Keratinocyte (primary cell): ENCODE measurements at regions not wholly inside any gene's neighbourhood (a gene's known extent, or its start where the extent isn't known, plus 50 kb on each side); places are given as distances from the start of the nearest gene placed in this dataset.

Experiments used
- DNase-seq: peaks from one replicate; pipeline ENCODE4 v3.0.0-alpha.2; 2011; ENCODE audit warnings: low read depth, missing footprints, low spot score
- FAIRE-seq: peaks from 2 replicates; lab custom pipeline; 2011; peaks lifted over from hg19 to GRCh38; lab: Jason Lieb, UNC
- H2AFZ ChIP-seq: 2 replicates; pipeline ENCODE4 v1.6.0; 2012; ENCODE audit warnings: low read length, control low read depth, inconsistent platforms; ENCODE audit not compliant: control insufficient read depth
- H3K27ac ChIP-seq: 2 replicates; pipeline ENCODE4 v1.5.1; 2011; ENCODE audit warnings: low read length; ENCODE audit not compliant: control insufficient read depth, insufficient read depth
- H3K27me3 ChIP-seq: 3 replicates; pipeline ENCODE4 v1.6.0; 2011; ENCODE audit warnings: low read length; ENCODE audit not compliant: control insufficient read depth, insufficient read depth; ENCODE audit errors: extremely low read depth
- H3K36me3 ChIP-seq, 2 experiments: 2 replicates in 1 of 2; 3 replicates in 1 of 2; pipeline ENCODE4 v1.5.1; 2011; ENCODE audit warnings: low read length in 2 of 2, mild to moderate bottlenecking in 1 of 2; ENCODE audit not compliant: control insufficient read depth in 2 of 2, insufficient read depth in 2 of 2; ENCODE audit errors: extremely low read depth in 1 of 2
- H3K4me1 ChIP-seq: 3 replicates; pipeline ENCODE4 v1.5.1; 2011; ENCODE audit warnings: low read length; ENCODE audit not compliant: control insufficient read depth, insufficient read depth; ENCODE audit errors: extremely low read depth
- H3K4me2 ChIP-seq: 3 replicates; pipeline ENCODE4 v1.6.0; 2011; ENCODE audit warnings: low read depth, low read length; ENCODE audit not compliant: control insufficient read depth, insufficient read depth; ENCODE audit errors: extremely low read depth
- H3K4me3 ChIP-seq, 3 experiments: fragments of 200-600 bp in 1 of 3; sonication (generic) in 1 of 3; 2 replicates in 2 of 3; 3 replicates in 1 of 3; pipeline ENCODE4 v1.5.1; 2011 to 2016; ENCODE audit warnings: low read length in 3 of 3, mild to moderate bottlenecking in 3 of 3, control low read depth in 2 of 3, inconsistent platforms in 1 of 3, low read depth in 1 of 3, mixed read lengths in 1 of 3, mixed run types in 1 of 3, moderate library complexity in 1 of 3; ENCODE audit not compliant: control insufficient read depth in 2 of 3, insufficient read depth in 2 of 3; ENCODE audit errors: extremely low read depth in 1 of 3
- H3K79me2 ChIP-seq: 2 replicates; pipeline ENCODE4 v1.6.0; 2012; ENCODE audit warnings: low read length; ENCODE audit not compliant: control insufficient read depth, insufficient read depth
- H3K9ac ChIP-seq: 3 replicates; pipeline ENCODE4 v1.6.0; 2011; ENCODE audit warnings: low read length; ENCODE audit not compliant: control insufficient read depth, insufficient read depth; ENCODE audit errors: extremely low read depth
- H3K9me1 ChIP-seq: 3 replicates; pipeline ENCODE4 v1.6.0; 2011; ENCODE audit warnings: low read length; ENCODE audit not compliant: control insufficient read depth, insufficient read depth; ENCODE audit errors: extremely low read depth
- H3K9me3 ChIP-seq: 2 replicates; pipeline ENCODE4 v1.5.1; 2012; ENCODE audit warnings: low read depth, low read length; ENCODE audit not compliant: control insufficient read depth
- H4K20me1 ChIP-seq: 3 replicates; pipeline ENCODE4 v1.6.0; 2011; ENCODE audit warnings: low read length; ENCODE audit not compliant: control insufficient read depth, insufficient read depth; ENCODE audit errors: extremely low read depth
- EZH2 ChIP-seq: IDR thresholded peaks from one replicate; pipeline ENCODE4 v1.6.1; 2012; ENCODE audit warnings: inconsistent platforms, mild to moderate bottlenecking, low read length, moderate library complexity
- dilution Hi-C: fragments of 300-500 bp; cut with MboI; formaldehyde crosslinking; loops from one replicate; pipeline ENCODE4 v1.7.0; 2020; ENCODE audit warnings: low sequenced_read_pairs; ENCODE audit not compliant: extremely low pct_ligation_motif_present
- TF ChIP-seq, protein P1 (sequence below), 3 experiments: IDR thresholded peaks in 1 of 3; conservative IDR thresholded peaks in 1 of 3; optimal IDR thresholded peaks in 1 of 3; 2 replicates in 2 of 3; 3 replicates in 1 of 3; pipeline versions ENCODE3 to v1.5.1; 2011; ENCODE audit warnings: low read length in 3 of 3, mild to moderate bottlenecking in 3 of 3, moderate library complexity in 2 of 3, control low read depth in 1 of 3, inconsistent platforms in 1 of 3; ENCODE audit not compliant: insufficient read depth in 2 of 3; ENCODE audit errors: extremely low read depth in 1 of 3

DNA sequence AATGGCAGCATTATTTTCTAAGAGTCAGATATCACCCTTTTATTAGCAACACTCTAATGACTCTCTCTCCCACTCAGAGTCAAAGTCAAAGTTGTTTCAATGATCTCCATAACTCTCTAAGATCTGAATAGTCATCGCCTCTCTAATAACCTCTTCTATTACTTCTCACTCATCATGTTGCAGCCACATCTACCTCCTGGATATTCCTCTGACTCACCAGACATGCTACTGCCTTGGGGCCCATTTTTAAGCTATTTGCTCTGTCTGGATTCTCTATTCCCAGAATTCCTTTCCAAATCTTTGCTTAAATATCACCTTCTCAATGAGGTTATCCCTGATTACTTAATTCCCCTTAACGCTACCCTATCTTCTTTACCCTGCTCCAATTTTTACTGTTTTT is 391.8 kb upstream of the MAGEB16 start:
- dilution Hi-C loops = no loop called here
- no peaks in the 10 kb centered on the region for H4K20me1 ChIP-seq
- H3K79me2 ChIP-seq = no peaks in the 10 kb centered on the region
- no peak overlapping the region for H3K4me2 ChIP-seq
- H3K27me3 ChIP-seq = no peaks in the 10 kb centered on the region
- H3K9me1 ChIP-seq = no peaks in the 10 kb centered on the region
- TF ChIP-seq, protein P1, sequence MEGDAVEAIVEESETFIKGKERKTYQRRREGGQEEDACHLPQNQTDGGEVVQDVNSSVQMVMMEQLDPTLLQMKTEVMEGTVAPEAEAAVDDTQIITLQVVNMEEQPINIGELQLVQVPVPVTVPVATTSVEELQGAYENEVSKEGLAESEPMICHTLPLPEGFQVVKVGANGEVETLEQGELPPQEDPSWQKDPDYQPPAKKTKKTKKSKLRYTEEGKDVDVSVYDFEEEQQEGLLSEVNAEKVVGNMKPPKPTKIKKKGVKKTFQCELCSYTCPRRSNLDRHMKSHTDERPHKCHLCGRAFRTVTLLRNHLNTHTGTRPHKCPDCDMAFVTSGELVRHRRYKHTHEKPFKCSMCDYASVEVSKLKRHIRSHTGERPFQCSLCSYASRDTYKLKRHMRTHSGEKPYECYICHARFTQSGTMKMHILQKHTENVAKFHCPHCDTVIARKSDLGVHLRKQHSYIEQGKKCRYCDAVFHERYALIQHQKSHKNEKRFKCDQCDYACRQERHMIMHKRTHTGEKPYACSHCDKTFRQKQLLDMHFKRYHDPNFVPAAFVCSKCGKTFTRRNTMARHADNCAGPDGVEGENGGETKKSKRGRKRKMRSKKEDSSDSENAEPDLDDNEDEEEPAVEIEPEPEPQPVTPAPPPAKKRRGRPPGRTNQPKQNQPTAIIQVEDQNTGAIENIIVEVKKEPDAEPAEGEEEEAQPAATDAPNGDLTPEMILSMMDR (optimal IDR thresholded peaks at IDR 0.05 in 1 of 3, IDR thresholded peaks at IDR 0.05 in 1 of 3, conservative IDR thresholded peaks at IDR 0.05 in 1 of 3; ENCODE audit: extremely low read depth in 1 of 3, insufficient read depth in 2 of 3, low read length in 3 of 3) = no peak
- no peak for TF ChIP-seq EZH2
- H3K4me3 ChIP-seq = no peak overlapping the region
- no peak for DNase-seq
- no peak overlapping the region for H3K9ac ChIP-seq
- no peak overlapping the region for H3K27ac ChIP-seq
- FAIRE-seq = no peak
- H3K4me1 ChIP-seq = no peaks in the 10 kb centered on the region
- H3K36me3 ChIP-seq = no peaks in the 10 kb centered on the region
- no peaks in the 10 kb centered on the region for H3K9me3 ChIP-seq
- H2AFZ ChIP-seq = no peak overlapping the region

DNA sequence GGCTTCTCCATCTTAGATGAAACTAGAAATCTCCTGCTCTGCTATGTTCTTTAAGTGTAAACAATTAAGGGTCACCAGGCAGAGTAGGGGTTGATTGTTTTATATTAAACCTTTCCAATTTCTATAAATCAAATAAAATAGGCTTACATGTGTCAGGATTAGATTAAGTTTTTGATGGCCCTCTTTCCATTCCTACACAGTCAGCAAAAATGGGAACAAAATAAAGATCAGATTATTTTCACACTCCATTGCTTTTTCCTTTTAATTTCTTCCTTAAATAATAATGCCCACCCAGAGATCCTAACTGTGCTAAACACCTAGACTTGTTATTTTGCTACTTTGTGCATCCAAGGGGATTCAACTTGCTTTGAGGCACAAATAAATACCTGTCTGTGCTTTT is 381.4 kb upstream of the MAGEB16 start:
- TF ChIP-seq EZH2 = no peak
- TF ChIP-seq, protein P1 (optimal IDR thresholded peaks at IDR 0.05 in 1 of 3, IDR thresholded peaks at IDR 0.05 in 1 of 3, conservative IDR thresholded peaks at IDR 0.05 in 1 of 3; ENCODE audit: extremely low read depth in 1 of 3, insufficient read depth in 2 of 3, low read length in 3 of 3) = no peak

More for the DNA sequence above, 381.4 kb upstream of the MAGEB16 start:
- no peaks in the 10 kb centered on the region for H4K20me1 ChIP-seq
- no peaks in the 10 kb centered on the region for H3K79me2 ChIP-seq
- H3K9ac ChIP-seq = no peak overlapping the region
- no peak overlapping the region for H3K4me2 ChIP-seq
- dilution Hi-C loops = no loop called here
- H3K36me3 ChIP-seq = no peaks in the 10 kb centered on the region
- no peaks in the 10 kb centered on the region for H3K4me1 ChIP-seq
- no peak overlapping the region for H3K27ac ChIP-seq
- no peak overlapping the region for H3K4me3 ChIP-seq
- H3K27me3 ChIP-seq = no peaks in the 10 kb centered on the region
- DNase-seq (no peak), FAIRE-seq (no peak)
- H3K9me3 ChIP-seq = no peaks in the 10 kb centered on the region
- H3K9me1 ChIP-seq = no peaks in the 10 kb centered on the region
- no peak overlapping the region for H2AFZ ChIP-seq
